Gastrocnemius medialis (tissue), 4 donors: ENCODE measurements at regions not wholly inside any gene's neighbourhood (a gene's known extent, or its start where the extent isn't known, plus 50 kb on each side); places are given as distances from the start of the nearest gene placed in this dataset.

Experiments used
- ATAC-seq, 2 donors: fragments of 150-250 bp; one replicate each; pipeline ENCODE4 v1.9.1; 2016
- DNase-seq, 2 donors: peaks; one replicate each; pipeline ENCODE4 v3.0.0-alpha.2; 2019
- H3K27ac ChIP-seq, 4 donors: fragments of 200-600 bp; sonication (generic); 1 replicate in 1 of 4; 2 replicates in 3 of 4; pipeline ENCODE4 v1.5.1; 2016 to 2018; ENCODE audit warnings: mild to moderate bottlenecking in 2 of 4, moderate library complexity in 1 of 4
- H3K27me3 ChIP-seq, 3 donors: fragments of 200-600 bp; sonication (generic) in 2 of 3; 1 replicate in 1 of 3; 2 replicates in 2 of 3; pipeline versions ENCODE4 v1.5.1 to v1.6.0; 2016 to 2019; ENCODE audit warnings: mild to moderate bottlenecking in 1 of 3, moderate library complexity in 1 of 3
- H3K36me3 ChIP-seq, 2 donors: fragments of 200-600 bp; sonication (generic) in 1 of 2; one replicate each; pipeline ENCODE4 v1.5.1; 2017 to 2018
- H3K4me1 ChIP-seq, 2 donors: fragments of 200-600 bp; sonication (generic) in 1 of 2; one replicate each; pipeline ENCODE4 v1.5.1; 2016 to 2017; ENCODE audit warnings: mild to moderate bottlenecking in 2 of 2
- H3K4me3 ChIP-seq, 4 donors: fragments of 200-600 bp; sonication (generic) in 3 of 4; 1 replicate in 1 of 4; 2 replicates in 3 of 4; pipeline ENCODE4 v1.5.1; 2016 to 2019; ENCODE audit warnings: mild to moderate bottlenecking in 2 of 4
- H3K9me3 ChIP-seq, 3 donors: fragments of 200-600 bp; sonication (generic) in 2 of 3; 1 replicate in 1 of 3; 2 replicates in 2 of 3; pipeline ENCODE4 v1.5.1; 2016 to 2019
- POLR2A ChIP-seq, 2 donors: fragments of 450-650 bp; IDR thresholded peaks; one replicate each; pipeline ENCODE4 v1.6.1; 2017; ENCODE audit warnings: antibody characterized with exemption in 2 of 2, mild to moderate bottlenecking in 2 of 2, moderate library complexity in 2 of 2
- in situ Hi-C, 4 donors: fragments of 200-750 bp; cut with MboI; loops; one replicate each; pipeline versions ENCODE4 v1.15.0 to v1.8.0; 2017; ENCODE audit warnings: low sequenced_read_pairs in 4 of 4
- intact Hi-C: fragments of 100-400 bp; cut with DNase I; formaldehyde crosslinking; loops from one replicate; pipeline ENCODE4 v1.15.1; 2023; ENCODE audit warnings: low total_unique reads
- TF ChIP-seq, protein P1 (sequence below), 5 experiments: fragments of 450-650 bp in 3 of 5; fragments of 200-600 bp in 2 of 5; sonication (generic) in 2 of 5; IDR thresholded peaks in 4 of 5; conservative IDR thresholded peaks in 1 of 5; 1 replicate in 4 of 5; 2 replicates in 1 of 5; pipeline ENCODE4 v1.5.1; 2016 to 2019; ENCODE audit warnings: antibody characterized with exemption in 5 of 5, mild to moderate bottlenecking in 3 of 5, moderate library complexity in 3 of 5

- H3K27ac ChIP-seq: no peak overlapping the region
- ATAC-seq (no peak), DNase-seq (no peak)
- H3K9me3 ChIP-seq: no peaks in the 10 kb centered on the region
- in situ Hi-C loops (no loop called here), intact Hi-C loops (no loop called here)
- no peaks in the 10 kb centered on the region for H3K36me3 ChIP-seq
- TF ChIP-seq, protein P1, sequence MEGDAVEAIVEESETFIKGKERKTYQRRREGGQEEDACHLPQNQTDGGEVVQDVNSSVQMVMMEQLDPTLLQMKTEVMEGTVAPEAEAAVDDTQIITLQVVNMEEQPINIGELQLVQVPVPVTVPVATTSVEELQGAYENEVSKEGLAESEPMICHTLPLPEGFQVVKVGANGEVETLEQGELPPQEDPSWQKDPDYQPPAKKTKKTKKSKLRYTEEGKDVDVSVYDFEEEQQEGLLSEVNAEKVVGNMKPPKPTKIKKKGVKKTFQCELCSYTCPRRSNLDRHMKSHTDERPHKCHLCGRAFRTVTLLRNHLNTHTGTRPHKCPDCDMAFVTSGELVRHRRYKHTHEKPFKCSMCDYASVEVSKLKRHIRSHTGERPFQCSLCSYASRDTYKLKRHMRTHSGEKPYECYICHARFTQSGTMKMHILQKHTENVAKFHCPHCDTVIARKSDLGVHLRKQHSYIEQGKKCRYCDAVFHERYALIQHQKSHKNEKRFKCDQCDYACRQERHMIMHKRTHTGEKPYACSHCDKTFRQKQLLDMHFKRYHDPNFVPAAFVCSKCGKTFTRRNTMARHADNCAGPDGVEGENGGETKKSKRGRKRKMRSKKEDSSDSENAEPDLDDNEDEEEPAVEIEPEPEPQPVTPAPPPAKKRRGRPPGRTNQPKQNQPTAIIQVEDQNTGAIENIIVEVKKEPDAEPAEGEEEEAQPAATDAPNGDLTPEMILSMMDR (IDR thresholded peaks at IDR 0.05 in 4 of 5, conservative IDR thresholded peaks at IDR 0.05 in 1 of 5): no peak
- no peak for TF ChIP-seq POLR2A (IDR thresholded peaks at IDR 0.05)
- H3K27me3 ChIP-seq: no peaks in the 10 kb centered on the region
- H3K4me3 ChIP-seq: no peak overlapping the region
- no peaks in the 10 kb centered on the region for H3K4me1 ChIP-seq
These were observed 54.9 kb downstream of the NKX2-1 start for GRCh38 chr14:36465178-36465577.

- ATAC-seq (no peak), DNase-seq (no peak)
- no peak for TF ChIP-seq POLR2A (IDR thresholded peaks at IDR 0.05)
- no peak overlapping the region for H3K4me3 ChIP-seq
- intact Hi-C loops: no loop called here
- no peaks in the 10 kb centered on the region for H3K36me3 ChIP-seq
- H3K27me3 ChIP-seq: no peaks in the 10 kb centered on the region
- H3K4me1 ChIP-seq: no peaks in the 10 kb centered on the region
- in situ Hi-C loops: no loop called here
- no peaks in the 10 kb centered on the region for H3K9me3 ChIP-seq
- H3K27ac ChIP-seq: no peak overlapping the region
These were observed 57.1 kb downstream of the NKX2-1 start for GRCh38 chr14:36462890-36463289.

DNA sequence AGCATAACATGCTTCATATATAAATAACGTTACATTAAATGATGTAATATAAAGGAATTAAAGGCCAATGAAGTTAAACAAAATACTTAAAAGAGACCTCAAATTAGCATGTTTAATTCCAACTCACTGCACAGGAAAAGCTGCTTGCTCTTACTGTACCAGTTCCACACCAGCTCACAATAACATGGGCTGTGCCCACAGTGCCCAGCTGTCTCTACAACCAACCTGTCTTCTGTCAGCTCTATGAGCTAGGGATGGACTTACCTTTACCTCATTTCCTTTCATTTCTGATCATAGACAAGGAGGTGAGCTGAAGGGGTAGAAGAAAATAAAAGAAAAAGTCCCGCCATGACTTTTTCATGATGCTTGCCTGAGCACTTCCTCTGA is 64.8 kb downstream of the NKX2-1 start:
- in situ Hi-C loops: no loop called here
- ATAC-seq (no peak), DNase-seq (no peak)
- no peaks in the 10 kb centered on the region for H3K9me3 ChIP-seq
- no peaks in the 10 kb centered on the region for H3K36me3 ChIP-seq
- no peaks in the 10 kb centered on the region for H3K27me3 ChIP-seq
- H3K4me1 ChIP-seq: no peaks in the 10 kb centered on the region
- intact Hi-C loops: no loop called here
- TF ChIP-seq, protein P1 (IDR thresholded peaks at IDR 0.05 in 4 of 5, conservative IDR thresholded peaks at IDR 0.05 in 1 of 5): no peak
- TF ChIP-seq POLR2A (IDR thresholded peaks at IDR 0.05): no peak
- H3K27ac ChIP-seq: no peak overlapping the region
- no peak overlapping the region for H3K4me3 ChIP-seq

GRCh38 chr14:36454599-36455240 is 65.3 kb downstream of the NKX2-1 start:
- H3K4me3 ChIP-seq: no peak overlapping the region
- intact Hi-C loops: no loop called here
- no peaks in the 10 kb centered on the region for H3K36me3 ChIP-seq
- no peak overlapping the region for H3K27ac ChIP-seq
- in situ Hi-C loops: no loop called here
- H3K9me3 ChIP-seq: no peaks in the 10 kb centered on the region
- no peak for DNase-seq
- H3K4me1 ChIP-seq: no peaks in the 10 kb centered on the region
- H3K27me3 ChIP-seq: no peaks in the 10 kb centered on the region
- ATAC-seq: no peak
- no peak for TF ChIP-seq POLR2A (IDR thresholded peaks at IDR 0.05)
- TF ChIP-seq, protein P1 (IDR thresholded peaks at IDR 0.05 in 4 of 5, conservative IDR thresholded peaks at IDR 0.05 in 1 of 5): no peak

DNA sequence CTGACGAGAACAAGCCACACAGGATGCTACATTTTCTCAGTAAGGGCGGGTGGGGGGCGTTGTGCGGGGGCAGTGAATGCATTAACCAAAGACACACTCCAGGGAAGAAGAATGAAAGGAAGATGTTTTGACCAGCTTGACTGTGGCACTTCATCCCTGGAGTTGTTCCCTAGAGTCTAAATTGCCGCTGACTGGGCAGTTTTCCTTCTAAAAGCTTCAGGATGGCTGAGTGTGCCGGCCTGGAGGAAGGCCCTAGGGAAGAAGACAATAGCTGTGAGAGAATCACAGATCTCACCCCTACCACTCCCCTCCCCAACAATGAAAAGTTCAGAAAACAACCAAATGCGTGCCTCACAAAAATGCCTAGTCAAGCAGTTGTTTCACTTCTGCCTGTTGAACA is 67.2 kb downstream of the NKX2-1 start:
- Histone ChIP-seq H3K27ac (no peak overlapping the region), H3K9me3 (no peaks in the 10 kb centered on the region), H3K27me3 (no peaks in the 10 kb centered on the region), H3K36me3 (no peaks in the 10 kb centered on the region), H3K4me1 (no peaks in the 10 kb centered on the region), H3K4me3 (no peak overlapping the region)
- in situ Hi-C loops: no loop called here
- DNase-seq: no peak
- TF ChIP-seq, protein P1 (IDR thresholded peaks at IDR 0.05 in 4 of 5, conservative IDR thresholded peaks at IDR 0.05 in 1 of 5): no peak
- TF ChIP-seq POLR2A (IDR thresholded peaks at IDR 0.05): no peak
- no peak for ATAC-seq
- intact Hi-C loops: no loop called here
